ENCODE measurements at regions not wholly inside any gene's neighbourhood (a gene's known extent, or its start where the extent isn't known, plus 50 kb on each side); places are given as distances from the start of the nearest gene placed in this dataset.

- TF ChIP-seq SIN3A (IDR thresholded peaks at IDR 0.05; ENCODE audit: borderline replicate concordance, insufficient read depth, low read depth, low read length), result no peak
- TF ChIP-seq CTCF (IDR thresholded peaks at IDR 0.05), result peak; percentile 42
- TF ChIP-seq REST (IDR thresholded peaks at IDR 0.05; ENCODE audit: insufficient read depth in 1 of 2, low read depth in 2 of 2, low read length in 1 of 2), result no peak
Measured at GRCh38 chr13:23510979-23511735, 59.1 kb upstream of the TNFRSF19 start.
